ENCODE measurements at regions not wholly inside any gene's neighbourhood (a gene's known extent, or its start where the extent isn't known, plus 50 kb on each side); places are given as distances from the start of the nearest gene placed in this dataset.
"Not testable (repeated sequence)": the region's sequence is repeated elsewhere in the genome, so short reads cannot be mapped to it uniquely, and the experiment has no call there.

- intact Hi-C loops (cut with micrococcal nuclease): no loop called here
- peaks cover 6% of the 10 kb centered on the region for H3K4me1 ChIP-seq
- no peak for TF ChIP-seq CTCF (IDR thresholded peaks at IDR 0.05; ENCODE audit: borderline replicate concordance)
- no peaks in the 10 kb centered on the region for H3K9me3 ChIP-seq (replicated peaks)
- H3K36me3 ChIP-seq: no peaks in the 10 kb centered on the region
- H3K27me3 ChIP-seq (ENCODE audit: low read depth): peaks cover 92% of the 10 kb centered on the region
- H3K27ac ChIP-seq (replicated peaks): no peak overlapping the region
- DNase-seq: peak; percentile 28
- no peak overlapping the region for H3K4me3 ChIP-seq
Observed at GRCh38 chr20:56778765-56779195, 149.7 kb downstream of the TFAP2C start.

- intact Hi-C loops (cut with micrococcal nuclease): no loop called here
- Histone ChIP-seq H3K27ac (replicated peaks) (no peak overlapping the region), H3K4me1 (peaks cover 6% of the 10 kb centered on the region), H3K27me3 (ENCODE audit: low read depth) (peaks cover 84% of the 10 kb centered on the region), H3K4me3 (no peak overlapping the region), H3K9me3 (replicated peaks) (no peaks in the 10 kb centered on the region), H3K36me3 (no peaks in the 10 kb centered on the region)
- no peak for DNase-seq
- TF ChIP-seq CTCF (IDR thresholded peaks at IDR 0.05; ENCODE audit: borderline replicate concordance): no peak
Observed at GRCh38 chr20:56779452-56780143, 150.5 kb downstream of the TFAP2C start.

- Histone ChIP-seq H3K36me3 (no peaks in the 10 kb centered on the region), H3K4me3 (no peak overlapping the region), H3K27ac (replicated peaks) (no peak overlapping the region), H3K4me1 (peaks cover 6% of the 10 kb centered on the region), H3K9me3 (replicated peaks) (no peaks in the 10 kb centered on the region), H3K27me3 (ENCODE audit: low read depth) (peaks cover 78% of the 10 kb centered on the region)
- DNase-seq: no peak
- no peak for TF ChIP-seq CTCF (IDR thresholded peaks at IDR 0.05; ENCODE audit: borderline replicate concordance)
- intact Hi-C loops (cut with micrococcal nuclease): no loop called here
Observed at GRCh38 chr20:56780266-56780665, 151.2 kb downstream of the TFAP2C start.

- DNase-seq: no peak
- peaks cover 78% of the 10 kb centered on the region for H3K27me3 ChIP-seq (ENCODE audit: low read depth)
- no peak for TF ChIP-seq CTCF (IDR thresholded peaks at IDR 0.05; ENCODE audit: borderline replicate concordance)
- peaks cover 6% of the 10 kb centered on the region for H3K4me1 ChIP-seq
- no peak overlapping the region for H3K4me3 ChIP-seq
- intact Hi-C loops (cut with micrococcal nuclease): no loop called here
- H3K9me3 ChIP-seq (replicated peaks): no peaks in the 10 kb centered on the region
- H3K27ac ChIP-seq (replicated peaks): no peak overlapping the region
- no peaks in the 10 kb centered on the region for H3K36me3 ChIP-seq
Observed at GRCh38 chr20:56781108-56781739, 152.1 kb downstream of the TFAP2C start.

GRCh38 chr20:56781987-56782560 lies 153.0 kb downstream of the TFAP2C start:
- H3K27ac ChIP-seq (replicated peaks); DNase-seq; H3K4me1 ChIP-seq; H3K4me3 ChIP-seq; H3K9me3 ChIP-seq (replicated peaks); intact Hi-C loops (cut with micrococcal nuclease); H3K36me3 ChIP-seq: not testable (repeated sequence)
- H3K27me3 ChIP-seq (ENCODE audit: low read depth): peaks cover 78% of the 10 kb centered on the region

GRCh38 chr20:56782814-56783213 lies 153.7 kb downstream of the TFAP2C start:
- intact Hi-C loops (cut with micrococcal nuclease); H3K36me3 ChIP-seq; H3K9me3 ChIP-seq (replicated peaks); H3K27ac ChIP-seq (replicated peaks); H3K4me3 ChIP-seq; H3K4me1 ChIP-seq; DNase-seq: not testable (repeated sequence)
- H3K27me3 ChIP-seq (ENCODE audit: low read depth): peaks cover 79% of the 10 kb centered on the region
